Lower leg skin (tissue), 3 donors: ENCODE measurements at regions not wholly inside any gene's neighbourhood (a gene's known extent, or its start where the extent isn't known, plus 50 kb on each side); places are given as distances from the start of the nearest gene placed in this dataset.

Experiments
- CTCF ChIP-seq, 3 donors: fragments of 450-650 bp; IDR thresholded peaks; one replicate each; pipeline ENCODE4 v1.5.1; 2016; ENCODE audit warnings: antibody characterized with exemption in 3 of 3, mild to moderate bottlenecking in 3 of 3, moderate library complexity in 2 of 3
- POLR2A ChIP-seq, 2 donors: fragments of 450-650 bp; IDR thresholded peaks; one replicate each; pipeline ENCODE4 v1.6.1; 2016 to 2017; ENCODE audit warnings: antibody characterized with exemption in 2 of 2, mild to moderate bottlenecking in 1 of 2, moderate library complexity in 1 of 2

DNA sequence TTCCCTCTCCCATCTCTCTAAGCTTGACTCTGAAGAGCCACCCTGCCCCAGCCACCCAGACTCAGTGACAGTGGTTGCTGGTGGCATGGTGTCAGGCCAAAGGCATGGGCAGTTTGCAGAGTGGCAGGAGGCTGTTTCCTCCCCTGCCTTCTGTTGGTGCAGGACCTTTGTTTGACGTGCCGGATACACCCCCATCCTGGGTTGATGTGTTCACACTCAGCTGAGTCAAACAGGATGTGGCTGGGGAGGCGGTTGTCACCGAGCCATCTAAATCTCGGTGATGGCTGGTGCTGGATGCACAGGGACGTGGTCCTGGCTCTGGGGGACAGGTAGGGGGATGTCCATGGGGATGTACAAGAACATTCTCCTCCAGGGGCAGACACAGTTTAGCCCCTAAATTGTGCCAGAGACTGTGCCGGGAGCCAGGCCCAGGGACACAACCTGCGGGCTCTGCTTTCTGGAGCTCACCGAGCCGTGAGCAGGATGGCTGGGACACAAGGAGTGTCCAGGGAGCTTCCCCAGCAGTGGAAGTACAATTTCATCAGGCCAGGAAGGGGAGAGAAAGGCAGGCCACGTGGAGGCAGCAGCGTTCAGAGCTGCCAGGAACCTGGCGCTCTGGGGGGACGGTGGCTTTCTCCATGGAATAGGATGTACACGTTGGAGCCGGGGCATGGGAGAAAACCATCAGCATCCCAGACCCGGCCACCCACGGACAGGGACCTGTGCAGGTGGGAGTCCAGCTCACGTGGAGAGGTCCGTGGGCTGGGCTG is 264.2 kb downstream of the SEC14L1 start:
- TF ChIP-seq POLR2A (IDR thresholded peaks at IDR 0.05) (no peak), CTCF (IDR thresholded peaks at IDR 0.05) (no peak)
